ENCODE measurements at regions not wholly inside any gene's neighbourhood (a gene's known extent, or its start where the extent isn't known, plus 50 kb on each side); places are given as distances from the start of the nearest gene placed in this dataset.

GRCh38 chr12:83326666-83327065 is 640.0 kb downstream of the TMTC2 start:
- H3K27ac ChIP-seq: no peak overlapping the region
- no peaks in the 10 kb centered on the region for H3K9me3 ChIP-seq
- intact Hi-C loops (cut with DNase I; ENCODE audit: low total_unique reads): no loop called here
- H3K4me1 ChIP-seq: no peaks in the 10 kb centered on the region
- no peaks in the 10 kb centered on the region for H3K36me3 ChIP-seq (ENCODE audit: low read depth, missing control alignments)
- H3K4me3 ChIP-seq: no peak overlapping the region
- TF ChIP-seq POLR2A (IDR thresholded peaks at IDR 0.05): no peak
- TF ChIP-seq, protein P1, sequence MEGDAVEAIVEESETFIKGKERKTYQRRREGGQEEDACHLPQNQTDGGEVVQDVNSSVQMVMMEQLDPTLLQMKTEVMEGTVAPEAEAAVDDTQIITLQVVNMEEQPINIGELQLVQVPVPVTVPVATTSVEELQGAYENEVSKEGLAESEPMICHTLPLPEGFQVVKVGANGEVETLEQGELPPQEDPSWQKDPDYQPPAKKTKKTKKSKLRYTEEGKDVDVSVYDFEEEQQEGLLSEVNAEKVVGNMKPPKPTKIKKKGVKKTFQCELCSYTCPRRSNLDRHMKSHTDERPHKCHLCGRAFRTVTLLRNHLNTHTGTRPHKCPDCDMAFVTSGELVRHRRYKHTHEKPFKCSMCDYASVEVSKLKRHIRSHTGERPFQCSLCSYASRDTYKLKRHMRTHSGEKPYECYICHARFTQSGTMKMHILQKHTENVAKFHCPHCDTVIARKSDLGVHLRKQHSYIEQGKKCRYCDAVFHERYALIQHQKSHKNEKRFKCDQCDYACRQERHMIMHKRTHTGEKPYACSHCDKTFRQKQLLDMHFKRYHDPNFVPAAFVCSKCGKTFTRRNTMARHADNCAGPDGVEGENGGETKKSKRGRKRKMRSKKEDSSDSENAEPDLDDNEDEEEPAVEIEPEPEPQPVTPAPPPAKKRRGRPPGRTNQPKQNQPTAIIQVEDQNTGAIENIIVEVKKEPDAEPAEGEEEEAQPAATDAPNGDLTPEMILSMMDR (IDR thresholded peaks at IDR 0.05): no peak
- DNase-seq: no peak
- H3K27me3 ChIP-seq: no peaks in the 10 kb centered on the region

DNA sequence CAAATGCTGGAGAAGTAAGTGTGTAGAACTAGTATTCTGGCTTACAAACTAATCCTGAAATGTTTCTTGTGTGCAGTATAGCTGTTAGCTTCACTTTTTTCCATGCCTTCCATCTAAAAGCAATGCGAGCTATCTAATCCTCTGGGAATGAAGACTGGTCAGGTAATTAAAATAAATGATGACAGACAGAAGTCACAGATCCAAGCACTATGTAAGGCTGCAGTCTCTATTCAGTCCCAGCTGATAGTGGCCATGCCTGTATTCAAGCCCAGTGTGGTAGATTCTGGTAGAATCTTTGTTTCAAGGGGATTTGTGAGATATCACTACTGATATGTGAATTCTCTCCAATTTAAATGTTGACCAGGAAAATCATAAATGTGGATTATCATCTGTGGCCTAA is 637.2 kb downstream of the TMTC2 start:
- H3K36me3 ChIP-seq (ENCODE audit: low read depth, missing control alignments): no peaks in the 10 kb centered on the region
- no peaks in the 10 kb centered on the region for H3K27me3 ChIP-seq
- no peak for DNase-seq
- intact Hi-C loops (cut with DNase I; ENCODE audit: low total_unique reads): no loop called here
- TF ChIP-seq, protein P1 (IDR thresholded peaks at IDR 0.05): no peak
- TF ChIP-seq POLR2A (IDR thresholded peaks at IDR 0.05): no peak
- no peaks in the 10 kb centered on the region for H3K4me1 ChIP-seq
- no peak overlapping the region for H3K4me3 ChIP-seq
- 40 to 89% methylated on average over 1 of the region's 1 CpG for WGBS, 2 donors
- H3K27ac ChIP-seq: no peak overlapping the region
- no peaks in the 10 kb centered on the region for H3K9me3 ChIP-seq

GRCh38 chr12:83322809-83323208 is 636.1 kb downstream of the TMTC2 start:
- Histone ChIP-seq H3K4me1 (no peaks in the 10 kb centered on the region), H3K4me3 (no peak overlapping the region), H3K9me3 (no peaks in the 10 kb centered on the region), H3K36me3 (ENCODE audit: low read depth, missing control alignments) (no peaks in the 10 kb centered on the region), H3K27me3 (no peaks in the 10 kb centered on the region), H3K27ac (no peak overlapping the region)
- 33 to 43% methylated on average over 2 of the region's 2 CpGs for WGBS, 2 donors
- TF ChIP-seq POLR2A (IDR thresholded peaks at IDR 0.05): no peak
- TF ChIP-seq, protein P1 (IDR thresholded peaks at IDR 0.05): no peak
- DNase-seq: no peak
- intact Hi-C loops (cut with DNase I; ENCODE audit: low total_unique reads): no loop called here

DNA sequence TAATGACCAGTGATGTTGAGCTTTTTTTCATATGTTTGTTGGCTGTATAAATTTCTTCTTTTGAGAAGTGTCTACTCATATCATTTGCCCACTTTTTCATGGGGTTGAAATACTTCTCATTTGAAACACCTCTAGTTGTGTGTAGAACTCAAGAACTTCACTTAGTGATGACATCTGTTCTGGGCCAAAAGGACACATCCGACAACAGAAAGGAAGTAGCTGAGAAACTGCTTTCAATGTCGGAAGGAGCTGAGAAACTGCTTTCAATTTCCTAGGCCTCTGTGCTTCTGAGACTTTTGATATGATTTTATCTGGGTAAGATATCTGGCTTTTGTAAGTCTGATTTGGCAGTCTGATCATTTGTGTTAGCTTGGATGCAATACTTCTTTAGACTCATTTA is 635.3 kb downstream of the TMTC2 start:
- intact Hi-C loops (cut with DNase I; ENCODE audit: low total_unique reads): no loop called here
- Histone ChIP-seq H3K9me3 (no peaks in the 10 kb centered on the region), H3K27ac (no peak overlapping the region), H3K4me1 (no peaks in the 10 kb centered on the region), H3K27me3 (no peaks in the 10 kb centered on the region), H3K36me3 (ENCODE audit: low read depth, missing control alignments) (no peaks in the 10 kb centered on the region), H3K4me3 (no peak overlapping the region)
- no peak for DNase-seq
- TF ChIP-seq POLR2A (IDR thresholded peaks at IDR 0.05): no peak
- TF ChIP-seq, protein P1 (IDR thresholded peaks at IDR 0.05): no peak
- 77 to 79% methylated on average over 2 of the region's 2 CpGs for WGBS, 2 donors

- no peaks in the 10 kb centered on the region for H3K36me3 ChIP-seq (ENCODE audit: low read depth, missing control alignments)
- intact Hi-C loops (cut with DNase I; ENCODE audit: low total_unique reads): no loop called here
- no peaks in the 10 kb centered on the region for H3K27me3 ChIP-seq
- no peak overlapping the region for H3K27ac ChIP-seq
- H3K4me3 ChIP-seq: no peak overlapping the region
- no peaks in the 10 kb centered on the region for H3K4me1 ChIP-seq
- WGBS, 2 donors: 78 to 83% methylated on average over 2 of the region's 2 CpGs
- no peak for TF ChIP-seq POLR2A (IDR thresholded peaks at IDR 0.05)
- TF ChIP-seq, protein P1 (IDR thresholded peaks at IDR 0.05): no peak
- no peaks in the 10 kb centered on the region for H3K9me3 ChIP-seq
- DNase-seq: no peak
Measured at GRCh38 chr12:83320350-83320749, 633.6 kb downstream of the TMTC2 start.
